Tibial artery (tissue), 4 donors: ENCODE measurements at regions not wholly inside any gene's neighbourhood (a gene's known extent, or its start where the extent isn't known, plus 50 kb on each side); places are given as distances from the start of the nearest gene placed in this dataset.

ENCODE experiments used
- DNase-seq, 2 donors: peaks; one replicate each; pipeline ENCODE4 v3.0.0-alpha.2; 2019
- H3K27ac ChIP-seq, 2 donors: fragments of 200-600 bp; sonication (generic) in 1 of 2; 1 replicate in 1 of 2; 2 replicates in 1 of 2; pipeline ENCODE4 v1.5.1; 2018 to 2019; ENCODE audit warnings: mild to moderate bottlenecking in 1 of 2
- H3K27me3 ChIP-seq, 2 donors: fragments of 200-600 bp; sonication (generic) in 1 of 2; one replicate each; pipeline versions ENCODE4 v1.5.1 to v1.6.0; 2016 to 2019
- H3K36me3 ChIP-seq, 3 donors: fragments of 200-600 bp; sonication (generic) in 2 of 3; one replicate each; pipeline ENCODE4 v1.5.1; 2016 to 2019; ENCODE audit warnings: mild to moderate bottlenecking in 2 of 3
- H3K4me1 ChIP-seq, 4 donors: fragments of 200-600 bp; sonication (generic) in 2 of 4; 1 replicate in 3 of 4; 2 replicates in 1 of 4; pipeline ENCODE4 v1.5.1; 2016 to 2019
- H3K4me3 ChIP-seq, 2 donors: fragments of 200-600 bp; sonication (generic) in 1 of 2; 1 replicate in 1 of 2; 2 replicates in 1 of 2; pipeline ENCODE4 v1.5.1; 2018 to 2019; ENCODE audit warnings: mild to moderate bottlenecking in 2 of 2
- H3K9me3 ChIP-seq, 3 donors: fragments of 200-600 bp; sonication (generic) in 1 of 3; one replicate each; pipeline ENCODE4 v1.5.1; 2016 to 2019
- CTCF ChIP-seq, 2 experiments: fragments of 200-600 bp in 1 of 2; fragments of 450-650 bp in 1 of 2; IDR thresholded peaks; one replicate each; pipeline ENCODE4 v1.5.1; 2017 to 2019; ENCODE audit warnings: antibody characterized with exemption in 2 of 2, mild to moderate bottlenecking in 1 of 2, moderate library complexity in 1 of 2
- intact Hi-C: fragments of 100-400 bp; cut with DNase I; formaldehyde crosslinking; loops from one replicate; pipeline ENCODE4 v1.15.0; 2023; ENCODE audit warnings: low total_unique reads

- Histone ChIP-seq H3K4me1 (no peaks in the 10 kb centered on the region), H3K36me3 (no peaks in the 10 kb centered on the region), H3K27me3 (no peaks in the 10 kb centered on the region), H3K9me3 (no peaks in the 10 kb centered on the region), H3K27ac (no peak overlapping the region), H3K4me3 (no peak overlapping the region)
- TF ChIP-seq CTCF (IDR thresholded peaks at IDR 0.05): no peak
- DNase-seq: no peak
- intact Hi-C loops: no loop called here
Measured at GRCh38 chr6:147099974-147100373, 104.2 kb upstream of the STXBP5 start.

GRCh38 chr6:147103007-147103406 is 101.2 kb upstream of the STXBP5 start:
- Histone ChIP-seq H3K4me1 (no peaks in the 10 kb centered on the region), H3K9me3 (no peaks in the 10 kb centered on the region), H3K4me3 (no peak overlapping the region), H3K36me3 (no peaks in the 10 kb centered on the region), H3K27ac (no peak overlapping the region), H3K27me3 (no peaks in the 10 kb centered on the region)
- DNase-seq: no peak
- TF ChIP-seq CTCF (IDR thresholded peaks at IDR 0.05): no peak
- intact Hi-C loops: no loop called here

- Histone ChIP-seq H3K27me3 (no peaks in the 10 kb centered on the region), H3K4me3 (no peak overlapping the region), H3K27ac (no peak overlapping the region), H3K36me3 (no peaks in the 10 kb centered on the region), H3K9me3 (no peaks in the 10 kb centered on the region), H3K4me1 (no peaks in the 10 kb centered on the region)
- no peak for DNase-seq
- TF ChIP-seq CTCF (IDR thresholded peaks at IDR 0.05): no peak
- intact Hi-C loops: no loop called here
Measured at GRCh38 chr6:147103694-147104093, 100.5 kb upstream of the STXBP5 start.

- H3K4me1 ChIP-seq: no peaks in the 10 kb centered on the region
Measured at GRCh38 chr6:147105786-147106185, 98.4 kb upstream of the STXBP5 start.

GRCh38 chr6:147106759-147107401 is 97.3 kb upstream of the STXBP5 start:
- Histone ChIP-seq H3K27ac (no peak overlapping the region), H3K36me3 (no peaks in the 10 kb centered on the region), H3K9me3 (no peaks in the 10 kb centered on the region), H3K4me3 (no peak overlapping the region), H3K27me3 (no peaks in the 10 kb centered on the region), H3K4me1 (no peaks in the 10 kb centered on the region)
- TF ChIP-seq CTCF (IDR thresholded peaks at IDR 0.05): no peak
- DNase-seq: no peak
- intact Hi-C loops: no loop called here

More at GRCh38 chr6:147105786-147106185, 98.4 kb upstream of the STXBP5 start:
- Histone ChIP-seq H3K9me3 (no peaks in the 10 kb centered on the region), H3K27ac (no peak overlapping the region), H3K4me3 (no peak overlapping the region), H3K27me3 (no peaks in the 10 kb centered on the region), H3K36me3 (no peaks in the 10 kb centered on the region)
- no peak for DNase-seq
- intact Hi-C loops: no loop called here
- TF ChIP-seq CTCF (IDR thresholded peaks at IDR 0.05): no peak
